GM12878 (cell line): ENCODE measurements at regions not wholly inside any gene's neighbourhood (a gene's known extent, or its start where the extent isn't known, plus 50 kb on each side); places are given as distances from the start of the nearest gene placed in this dataset.

Source experiments
- ATAC-seq: fragments of 200-7000 bp; cut with Tn5 transposase; 3 replicates; pipeline ENCODE4 v1.9.1; 2020; ENCODE audit warnings: mild to moderate bottlenecking, moderate library complexity
- BruUV-seq: library from RNA; stranded (reverse); fragments of 400-500 nt; replicated peaks from 2 replicates; lab custom pipeline; 2021; lab: Mats Ljungman, UMichigan
- CTCF ChIA-PET: fragments of 300-600 bp; sonication (Branson Sonifier 250); formaldehyde crosslinking; extraction: SDS; loops from one replicate; lab custom pipeline; 2021; ENCODE audit warnings: inconsistent platforms; lab: Yijun Ruan, JAX
- POLR2A ChIA-PET: fragments of 350-600 bp; formaldehyde crosslinking; extraction: SDS; loops from one replicate; lab custom pipeline; 2021; ENCODE audit warnings: inconsistent platforms; lab: Charles Lee
- RAD21 ChIA-PET: fragments of 300-600 bp; sonication (Branson Sonifier 250); formaldehyde crosslinking; loops from one replicate; lab custom pipeline; 2023; ENCODE audit warnings: antibody characterized with exemption; ENCODE audit not compliant: unreplicated experiment; lab: Charles Lee
- SMC1A ChIA-PET: fragments of 300-600 bp; sonication (Branson Sonifier 250); formaldehyde crosslinking; loops from one replicate; lab custom pipeline; 2023; ENCODE audit not compliant: unreplicated experiment, uncharacterized antibody; lab: Charles Lee
- DNase-seq: peaks from one replicate; pipeline ENCODE4 v3.0.0-alpha.2; 2011; ENCODE audit warnings: low read depth, low spot score
- FAIRE-seq: peaks from 3 replicates; lab custom pipeline; 2011; peaks lifted over from hg19 to GRCh38; lab: Jason Lieb, UNC
- H2AFZ ChIP-seq: 2 replicates; pipeline ENCODE4 v1.6.0; 2011; ENCODE audit warnings: low read depth, low read length, control low read depth; ENCODE audit not compliant: control insufficient read depth
- H3K27ac ChIP-seq: 2 replicates; pipeline ENCODE4 v1.5.1; 2011; ENCODE audit warnings: control low read depth; ENCODE audit not compliant: control insufficient read depth, insufficient read depth
- H3K27me3 ChIP-seq, 2 experiments: replicated peaks in 1 of 2; 2 replicates each; pipeline versions ENCODE4 v1.6.0 to v1.6.1; 2011; ENCODE audit warnings: low read length in 1 of 2; ENCODE audit not compliant: control insufficient read depth in 2 of 2, insufficient read depth in 2 of 2
- H3K36me3 ChIP-seq, 2 experiments: 2 replicates each; pipeline ENCODE4 v1.5.1; 2011; ENCODE audit warnings: low read length in 1 of 2; ENCODE audit not compliant: control insufficient read depth in 2 of 2, insufficient read depth in 2 of 2
- H3K4me1 ChIP-seq: 2 replicates; pipeline ENCODE4 v1.6.1; 2011; ENCODE audit warnings: mild to moderate bottlenecking, low read length, moderate library complexity, mixed read lengths; ENCODE audit not compliant: control insufficient read depth, insufficient read depth
- H3K4me2 ChIP-seq: 2 replicates; pipeline ENCODE4 v1.6.0; 2011; ENCODE audit warnings: control low read depth; ENCODE audit not compliant: control insufficient read depth, insufficient read depth
- H3K4me3 ChIP-seq: fragments of 200-600 bp; sonication (generic); 2 replicates; pipeline ENCODE4 v1.5.1; 2016
- H3K79me2 ChIP-seq: 2 replicates; pipeline ENCODE4 v1.6.0; 2011; ENCODE audit warnings: low read length; ENCODE audit not compliant: control insufficient read depth, insufficient read depth
- H3K9ac ChIP-seq: 2 replicates; pipeline ENCODE4 v1.8.0; 2011; ENCODE audit warnings: low read length, control low read depth, mixed read lengths; ENCODE audit not compliant: control insufficient read depth, insufficient read depth
- H3K9me3 ChIP-seq: replicated peaks from 3 replicates; pipeline ENCODE4 v1.5.1; 2011; ENCODE audit warnings: mild to moderate bottlenecking, low read length; ENCODE audit not compliant: control insufficient read depth, insufficient read depth
- H4K20me1 ChIP-seq: 2 replicates; pipeline ENCODE4 v1.6.0; 2011; ENCODE audit not compliant: control insufficient read depth, insufficient read depth
- BCLAF1 ChIP-seq: fragments of 450-650 bp; IDR thresholded peaks from 2 replicates; pipeline ENCODE4 v1.6.1; 2017; ENCODE audit warnings: antibody characterized with exemption, mild to moderate bottlenecking, moderate library complexity
- BHLHE40 ChIP-seq, 2 experiments: fragments of 450-650 bp in 1 of 2; IDR thresholded peaks; 2 replicates each; pipeline ENCODE4 v1.6.1; 2011 to 2017; ENCODE audit warnings: low read depth in 2 of 2, borderline replicate concordance in 1 of 2, improper control_type of control experiment in 1 of 2, low read length in 1 of 2, mild to moderate bottlenecking in 1 of 2
- HDAC2 ChIP-seq: fragments of 200-600 bp; sonication (generic); IDR thresholded peaks from 2 replicates; pipeline ENCODE4 v1.6.1; 2017
- KDM1A ChIP-seq: fragments of 200-600 bp; sonication (generic); IDR thresholded peaks from 2 replicates; pipeline ENCODE4 v1.6.1; 2016; ENCODE audit warnings: borderline replicate concordance
- NFIC ChIP-seq: IDR thresholded peaks from 2 replicates; pipeline ENCODE4 v1.6.1; 2012; ENCODE audit warnings: low read depth, mild to moderate bottlenecking, inconsistent platforms, low read length, moderate library complexity
- RBBP5 ChIP-seq: fragments of 200-600 bp; sonication (generic); conservative IDR thresholded peaks from 2 replicates; pipeline ENCODE4 v1.6.1; 2016
- SMAD1 ChIP-seq: fragments of 450-650 bp; IDR thresholded peaks from 2 replicates; pipeline ENCODE4 v1.6.1; 2018; ENCODE audit warnings: mild to moderate bottlenecking, low read depth; ENCODE audit not compliant: partially characterized antibody
- STAT1 ChIP-seq: fragments of 450-650 bp; conservative IDR thresholded peaks from 2 replicates; pipeline ENCODE4 v1.6.1; 2014; ENCODE audit warnings: antibody characterized with exemption, mild to moderate bottlenecking
- ZZZ3 ChIP-seq: IDR thresholded peaks from 2 replicates; pipeline ENCODE4 v1.6.1; 2011; ENCODE audit warnings: low read depth; ENCODE audit not compliant: control insufficient read depth, insufficient read length
- WGBS: methylation state at CpG from one replicate; pipeline ENCODE4 v1.1.6; 2016; ENCODE audit warnings: low lambda C conversion rate; ENCODE audit not compliant: insufficient replicate concordance, insufficient coverage; ENCODE audit errors: missing lambda C conversion rate; 5-methylcytosine and 5-hydroxymethylcytosine counted together
- in situ Hi-C: fragments of 300-500 bp; cut with MboI; formaldehyde crosslinking; loops from 9 replicates; pipeline ENCODE4 v1.14.3; 2018; ENCODE audit warnings: mixed read lengths
- intact Hi-C: fragments of 100-400 bp; cut with micrococcal nuclease; formaldehyde crosslinking; loops from one replicate; pipeline ENCODE4 v1.14.2; 2022; ENCODE audit not compliant: unreplicated experiment
- TF ChIP-seq, protein P1 (sequence below): fragments of 450-650 bp; IDR thresholded peaks from 2 replicates; pipeline ENCODE4 v1.6.1; 2017; ENCODE audit warnings: mild to moderate bottlenecking, low read depth, inconsistent platforms; ENCODE audit not compliant: poor library complexity, severe bottlenecking
- TF ChIP-seq, protein P2 (sequence below): fragments of 450-650 bp; IDR thresholded peaks from 2 replicates; pipeline ENCODE4 v1.6.1; 2017; ENCODE audit warnings: mild to moderate bottlenecking
- TF ChIP-seq, protein P3 (sequence below): IDR thresholded peaks from 2 replicates; pipeline ENCODE4 v1.6.1; 2012; ENCODE audit warnings: low read depth, low read length, improper control_type of control experiment
- TF ChIP-seq, protein P4 (sequence below): IDR thresholded peaks from 2 replicates; pipeline ENCODE4 v1.6.1; 2011; ENCODE audit warnings: borderline replicate concordance, low read depth, mild to moderate bottlenecking, moderate library complexity, low read length; ENCODE audit not compliant: insufficient read depth, poor library complexity, severe bottlenecking

DNA sequence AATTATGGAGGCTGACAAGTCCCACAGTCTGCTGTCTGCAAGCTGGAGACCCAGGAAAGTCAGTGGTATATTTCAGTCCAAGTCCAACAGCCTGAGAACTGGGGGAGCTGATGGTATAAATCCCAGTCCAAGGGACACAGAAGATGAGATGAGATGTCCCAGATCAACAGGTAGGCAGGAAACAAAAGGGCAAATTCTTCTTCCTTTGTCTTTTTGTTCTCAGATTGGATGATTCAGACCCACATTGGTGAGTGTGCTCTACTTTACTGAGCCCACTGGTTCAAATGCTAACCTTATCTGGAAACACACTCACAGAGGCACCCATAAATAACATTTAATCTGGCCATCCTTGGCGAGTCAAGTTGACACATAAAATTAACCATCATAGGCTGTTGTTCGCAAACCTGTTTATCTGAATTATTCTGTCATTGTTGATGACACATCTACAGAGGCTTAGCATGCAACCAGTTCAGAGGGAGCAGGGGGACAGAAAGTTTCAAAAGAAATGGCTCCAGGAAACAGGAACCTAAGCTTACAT lies 62.7 kb upstream of the ITGA11 start:
- no peak overlapping the region for H3K9ac ChIP-seq
- ChIA-PET RAD21 (no interaction called here), POLR2A (no interaction called here), SMC1A (no interaction called here), CTCF (no interaction called here)
- in situ Hi-C loops = no loop called here
- H3K27ac ChIP-seq = no peak overlapping the region
- H3K4me1 ChIP-seq = no peaks in the 10 kb centered on the region
- no peak for FAIRE-seq
- no peak overlapping the region for H3K4me3 ChIP-seq
- H3K4me2 ChIP-seq = no peak overlapping the region
- DNase-seq = no peak
- H3K9me3 ChIP-seq = no peaks in the 10 kb centered on the region; the same call in 2 of the 3 replicates
- intact Hi-C loops = no loop called here
- no peak for ATAC-seq
- no peaks in the 10 kb centered on the region for H3K79me2 ChIP-seq
- no peaks in the 10 kb centered on the region for H4K20me1 ChIP-seq
- no peaks in the 10 kb centered on the region for H3K36me3 ChIP-seq
- 42% methylated on average over 2 of the region's 2 CpGs for WGBS
- H2AFZ ChIP-seq = no peak overlapping the region
- no TSS peak for BruUV-seq
- H3K27me3 ChIP-seq = peaks cover 0 to 5% of the 10 kb centered on the region in 2 experiments; a peak in 1 of 4 replicates
- TF ChIP-seq SMAD1 (no peak), HDAC2 (no peak), BCLAF1 (no peak), RBBP5 (no peak), BHLHE40 (IDR thresholded peaks at IDR 0.05; ENCODE audit: borderline replicate concordance in 1 of 2, low read depth in 2 of 2, low read length in 1 of 2) (no peak), STAT1 (no peak), NFIC (no peak), KDM1A (no peak), ZZZ3 (no peak)
- TF ChIP-seq, protein P1, sequence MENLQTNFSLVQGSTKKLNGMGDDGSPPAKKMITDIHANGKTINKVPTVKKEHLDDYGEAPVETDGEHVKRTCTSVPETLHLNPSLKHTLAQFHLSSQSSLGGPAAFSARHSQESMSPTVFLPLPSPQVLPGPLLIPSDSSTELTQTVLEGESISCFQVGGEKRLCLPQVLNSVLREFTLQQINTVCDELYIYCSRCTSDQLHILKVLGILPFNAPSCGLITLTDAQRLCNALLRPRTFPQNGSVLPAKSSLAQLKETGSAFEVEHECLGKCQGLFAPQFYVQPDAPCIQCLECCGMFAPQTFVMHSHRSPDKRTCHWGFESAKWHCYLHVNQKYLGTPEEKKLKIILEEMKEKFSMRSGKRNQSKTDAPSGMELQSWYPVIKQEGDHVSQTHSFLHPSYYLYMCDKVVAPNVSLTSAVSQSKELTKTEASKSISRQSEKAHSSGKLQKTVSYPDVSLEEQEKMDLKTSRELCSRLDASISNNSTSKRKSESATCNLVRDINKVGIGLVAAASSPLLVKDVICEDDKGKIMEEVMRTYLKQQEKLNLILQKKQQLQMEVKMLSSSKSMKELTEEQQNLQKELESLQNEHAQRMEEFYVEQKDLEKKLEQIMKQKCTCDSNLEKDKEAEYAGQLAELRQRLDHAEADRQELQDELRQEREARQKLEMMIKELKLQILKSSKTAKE = no peak
- TF ChIP-seq, protein P2, sequence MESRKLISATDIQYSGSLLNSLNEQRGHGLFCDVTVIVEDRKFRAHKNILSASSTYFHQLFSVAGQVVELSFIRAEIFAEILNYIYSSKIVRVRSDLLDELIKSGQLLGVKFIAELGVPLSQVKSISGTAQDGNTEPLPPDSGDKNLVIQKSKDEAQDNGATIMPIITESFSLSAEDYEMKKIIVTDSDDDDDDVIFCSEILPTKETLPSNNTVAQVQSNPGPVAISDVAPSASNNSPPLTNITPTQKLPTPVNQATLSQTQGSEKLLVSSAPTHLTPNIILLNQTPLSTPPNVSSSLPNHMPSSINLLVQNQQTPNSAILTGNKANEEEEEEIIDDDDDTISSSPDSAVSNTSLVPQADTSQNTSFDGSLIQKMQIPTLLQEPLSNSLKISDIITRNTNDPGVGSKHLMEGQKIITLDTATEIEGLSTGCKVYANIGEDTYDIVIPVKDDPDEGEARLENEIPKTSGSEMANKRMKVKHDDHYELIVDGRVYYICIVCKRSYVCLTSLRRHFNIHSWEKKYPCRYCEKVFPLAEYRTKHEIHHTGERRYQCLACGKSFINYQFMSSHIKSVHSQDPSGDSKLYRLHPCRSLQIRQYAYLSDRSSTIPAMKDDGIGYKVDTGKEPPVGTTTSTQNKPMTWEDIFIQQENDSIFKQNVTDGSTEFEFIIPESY = no peak
- TF ChIP-seq, protein P3, sequence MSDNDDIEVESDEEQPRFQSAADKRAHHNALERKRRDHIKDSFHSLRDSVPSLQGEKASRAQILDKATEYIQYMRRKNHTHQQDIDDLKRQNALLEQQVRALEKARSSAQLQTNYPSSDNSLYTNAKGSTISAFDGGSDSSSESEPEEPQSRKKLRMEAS = no peak
- TF ChIP-seq, protein P4, sequence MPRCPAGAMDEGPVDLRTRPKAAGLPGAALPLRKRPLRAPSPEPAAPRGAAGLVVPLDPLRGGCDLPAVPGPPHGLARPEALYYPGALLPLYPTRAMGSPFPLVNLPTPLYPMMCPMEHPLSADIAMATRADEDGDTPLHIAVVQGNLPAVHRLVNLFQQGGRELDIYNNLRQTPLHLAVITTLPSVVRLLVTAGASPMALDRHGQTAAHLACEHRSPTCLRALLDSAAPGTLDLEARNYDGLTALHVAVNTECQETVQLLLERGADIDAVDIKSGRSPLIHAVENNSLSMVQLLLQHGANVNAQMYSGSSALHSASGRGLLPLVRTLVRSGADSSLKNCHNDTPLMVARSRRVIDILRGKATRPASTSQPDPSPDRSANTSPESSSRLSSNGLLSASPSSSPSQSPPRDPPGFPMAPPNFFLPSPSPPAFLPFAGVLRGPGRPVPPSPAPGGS = no peak
